ENCODE measurements at regions not wholly inside any gene's neighbourhood (a gene's known extent, or its start where the extent isn't known, plus 50 kb on each side); places are given as distances from the start of the nearest gene placed in this dataset.
"Not testable (repeated sequence)": the region's sequence is repeated elsewhere in the genome, so short reads cannot be mapped to it uniquely, and the experiment has no call there.

- no peak overlapping the region for H3K4me3 ChIP-seq (ENCODE audit: low read depth, low read length)
Measured at GRCh38 chr14:71416392-71416791, 509.1 kb downstream of the PCNX1 start.

GRCh38 chr14:71418532-71419245, 511.4 kb downstream of the PCNX1 start:
- H3K4me3 ChIP-seq (ENCODE audit: low read depth, low read length), result no peak overlapping the region

DNA sequence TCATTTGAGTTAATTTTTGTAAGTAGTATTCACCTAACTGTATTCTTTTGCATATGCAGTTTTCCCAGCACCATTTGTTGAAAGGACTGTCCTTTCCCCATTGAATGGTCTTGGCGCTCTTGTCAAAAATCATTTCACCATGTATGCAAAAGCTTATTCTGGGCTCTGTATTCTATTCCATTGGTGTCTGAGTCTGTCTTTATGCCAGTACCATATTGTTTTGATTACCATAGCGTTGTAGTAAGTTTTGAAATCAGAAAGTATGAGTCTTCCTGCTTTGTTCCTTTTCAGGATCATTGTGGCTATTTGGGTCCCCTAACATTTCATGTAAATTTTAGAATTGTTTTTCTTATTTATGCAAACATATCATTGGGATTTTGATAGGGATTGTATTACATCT, 508.7 kb upstream of the RGS6 start:
- H3K4me3 ChIP-seq (ENCODE audit: low read depth, low read length), result no peak overlapping the region

GRCh38 chr14:71424941-71425340, 507.3 kb upstream of the RGS6 start:
- no peak overlapping the region for H3K4me3 ChIP-seq (ENCODE audit: low read depth, low read length)

GRCh38 chr14:71426001-71426400, 506.2 kb upstream of the RGS6 start:
- no peak overlapping the region for H3K4me3 ChIP-seq (ENCODE audit: low read depth, low read length)

DNA sequence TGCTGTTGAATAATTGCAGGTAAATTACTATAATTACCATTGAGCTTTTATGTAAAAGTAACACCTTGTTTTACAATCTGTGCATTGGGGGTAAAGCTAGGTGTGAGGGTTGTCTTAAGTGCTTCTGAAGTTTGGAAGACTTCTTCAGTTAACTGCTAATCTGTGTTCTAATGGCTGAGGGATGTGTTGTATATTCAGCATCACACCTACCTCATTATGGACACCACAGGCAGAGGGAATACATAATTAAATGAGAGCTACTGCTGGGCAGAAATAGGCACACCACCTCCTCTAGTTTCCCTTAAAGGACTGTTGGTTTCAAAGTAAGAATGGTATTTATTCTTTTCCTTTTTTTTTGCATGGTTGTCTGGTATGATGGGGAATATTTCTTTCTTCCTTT, 502.3 kb upstream of the RGS6 start:
- no peak overlapping the region for H3K4me3 ChIP-seq (ENCODE audit: low read depth, low read length)

- no peak overlapping the region for H3K4me3 ChIP-seq (ENCODE audit: low read depth, low read length)
Measured at GRCh38 chr14:71430321-71430677, 501.9 kb upstream of the RGS6 start.

DNA sequence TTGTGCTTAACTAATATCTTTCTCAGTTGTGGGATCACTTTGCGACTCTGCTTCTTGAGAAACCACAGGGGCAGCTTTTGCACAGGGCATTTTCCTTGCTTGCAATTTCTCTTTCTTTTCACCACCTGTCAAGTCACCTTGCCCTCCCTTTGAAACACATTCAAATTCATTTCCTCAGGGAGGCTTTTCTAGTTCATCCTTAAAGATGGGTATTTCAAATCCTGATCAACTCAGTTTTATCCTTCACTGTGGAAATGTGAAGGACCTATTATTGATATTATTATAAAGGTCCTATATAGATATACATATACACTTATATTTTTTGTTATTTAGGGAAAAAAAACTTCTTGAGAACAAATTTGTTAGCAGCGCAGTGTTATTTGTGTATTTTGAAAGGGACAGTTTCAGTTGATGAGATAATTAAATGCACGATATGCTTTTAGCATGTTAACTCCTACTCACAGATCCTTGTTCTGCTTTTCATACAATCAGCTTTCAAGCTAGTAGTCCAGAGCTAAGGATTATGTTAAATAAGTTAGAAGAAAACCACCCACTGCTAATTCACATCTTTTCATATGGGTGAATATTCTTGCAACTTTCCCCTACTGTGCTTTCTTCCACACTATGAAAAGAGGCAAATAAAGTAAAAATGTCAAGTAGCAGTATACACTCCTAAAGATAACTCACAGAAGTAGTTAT, 501.4 kb upstream of the RGS6 start:
- no peak overlapping the region for H3K4me3 ChIP-seq (ENCODE audit: low read depth, low read length)

- H3K4me3 ChIP-seq (ENCODE audit: low read depth, low read length), result no peak overlapping the region
Measured at GRCh38 chr14:71432334-71433110, 499.7 kb upstream of the RGS6 start.

GRCh38 chr14:71433303-71433702, 498.9 kb upstream of the RGS6 start:
- H3K4me3 ChIP-seq (ENCODE audit: low read depth, low read length), result no peak overlapping the region

- H3K4me3 ChIP-seq (ENCODE audit: low read depth, low read length), result not testable (repeated sequence)
Measured at GRCh38 chr14:71435641-71436040, 496.6 kb upstream of the RGS6 start.

DNA sequence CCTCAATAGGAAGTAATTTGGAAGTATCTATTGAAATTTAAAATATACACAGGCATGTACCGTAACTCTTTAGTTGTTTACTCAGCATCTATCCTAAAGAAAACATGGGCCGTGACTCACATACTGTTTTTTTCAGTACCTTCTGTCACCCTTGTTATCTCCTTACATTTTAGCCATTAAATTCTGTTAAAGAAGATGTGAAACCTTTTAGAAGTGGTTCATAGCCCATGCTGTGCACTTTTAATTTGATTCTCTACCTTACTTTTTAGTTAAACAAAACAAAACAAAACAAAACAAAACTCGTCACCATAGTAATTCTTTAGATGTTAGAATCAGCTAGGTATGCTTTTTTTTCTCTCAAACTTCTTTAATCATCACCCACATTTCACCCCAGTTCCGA, 494.4 kb upstream of the RGS6 start:
- no peak overlapping the region for H3K4me3 ChIP-seq (ENCODE audit: low read depth, low read length)

GRCh38 chr14:71438684-71439083, 493.5 kb upstream of the RGS6 start:
- H3K4me3 ChIP-seq (ENCODE audit: low read depth, low read length), result no peak overlapping the region

DNA sequence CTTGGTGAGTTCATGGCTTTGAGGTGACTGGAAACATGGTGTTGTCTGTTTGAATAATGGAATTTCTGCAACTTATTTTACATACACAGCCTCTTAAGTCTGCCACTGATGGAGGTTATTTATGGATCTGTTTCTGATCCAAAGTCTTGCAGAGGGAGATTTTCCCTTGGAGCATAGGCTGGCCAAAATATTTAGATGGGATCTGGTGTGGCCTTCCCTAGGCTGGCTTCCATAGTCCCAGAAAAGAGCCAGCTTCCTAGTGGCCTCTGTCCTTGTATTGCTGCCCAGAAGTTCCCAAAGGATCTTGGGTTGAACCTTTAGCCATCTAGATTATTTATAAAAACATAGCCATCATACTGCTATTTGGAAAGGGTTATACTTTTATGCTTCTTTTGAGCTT, 491.1 kb upstream of the RGS6 start:
- H3K4me3 ChIP-seq (ENCODE audit: low read depth, low read length), result no peak overlapping the region

GRCh38 chr14:71444030-71444822, 488.0 kb upstream of the RGS6 start:
- no peak overlapping the region for H3K4me3 ChIP-seq (ENCODE audit: low read depth, low read length)

- H3K4me3 ChIP-seq (ENCODE audit: low read depth, low read length), result no peak overlapping the region
Measured at GRCh38 chr14:71448431-71449315, 483.6 kb upstream of the RGS6 start.

DNA sequence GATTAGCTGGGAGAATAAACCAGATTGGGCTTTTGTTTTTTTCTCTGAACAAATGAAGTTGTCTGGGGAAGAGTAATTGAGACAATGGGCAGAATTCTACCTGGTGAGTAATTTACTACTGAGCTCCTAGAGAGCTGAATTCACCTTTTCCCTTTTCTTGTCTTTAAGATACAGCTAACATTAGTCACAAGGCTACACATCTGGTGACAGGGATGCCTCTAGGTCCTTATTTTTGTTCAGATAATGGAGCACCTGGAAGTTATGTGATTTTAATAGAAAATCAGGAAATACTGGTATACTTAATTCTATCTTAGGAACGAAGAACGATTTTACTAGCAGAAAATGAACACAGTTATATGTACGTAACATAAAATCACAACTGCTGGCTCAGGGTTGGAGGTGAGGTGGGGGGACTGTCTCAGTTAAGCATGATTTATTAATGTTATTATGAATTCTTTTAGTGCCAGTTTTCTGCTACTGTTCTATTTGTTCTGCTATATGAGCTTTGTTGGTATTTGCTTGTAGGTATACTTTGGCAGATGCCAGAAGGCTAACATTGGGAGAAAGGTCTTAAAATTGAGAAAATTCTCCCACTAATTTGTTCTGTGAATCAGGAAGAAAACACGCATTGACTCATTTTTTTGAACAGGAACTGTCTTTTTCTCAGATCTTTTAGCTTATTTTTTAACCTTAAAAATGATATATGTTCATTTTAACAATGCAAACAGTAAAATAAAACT, 482.7 kb upstream of the RGS6 start:
- H3K4me3 ChIP-seq (ENCODE audit: low read depth, low read length), result no peak overlapping the region

- H3K4me3 ChIP-seq (ENCODE audit: low read depth, low read length), result no peak overlapping the region
Measured at GRCh38 chr14:71451501-71451900, 480.7 kb upstream of the RGS6 start.

DNA sequence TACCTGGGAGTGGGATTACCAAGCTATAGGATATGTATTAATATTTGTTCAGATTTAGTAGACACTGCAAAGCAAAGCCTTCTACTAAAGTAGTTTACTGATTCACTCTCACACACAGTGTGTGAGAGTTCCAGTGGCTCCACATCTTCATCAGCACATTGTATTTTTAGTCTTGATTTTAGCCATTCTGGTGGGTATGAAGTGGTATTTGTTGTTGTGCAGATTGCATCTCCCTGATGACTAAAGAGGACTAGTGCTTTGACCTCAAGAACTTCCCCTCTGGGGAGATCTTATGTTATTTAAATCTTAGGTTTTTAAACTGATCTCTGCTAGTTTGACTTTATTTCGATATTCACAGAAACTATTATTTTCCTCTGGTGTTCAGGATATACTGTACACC, 479.7 kb upstream of the RGS6 start:
- H3K4me3 ChIP-seq (ENCODE audit: low read depth, low read length), result no peak overlapping the region

DNA sequence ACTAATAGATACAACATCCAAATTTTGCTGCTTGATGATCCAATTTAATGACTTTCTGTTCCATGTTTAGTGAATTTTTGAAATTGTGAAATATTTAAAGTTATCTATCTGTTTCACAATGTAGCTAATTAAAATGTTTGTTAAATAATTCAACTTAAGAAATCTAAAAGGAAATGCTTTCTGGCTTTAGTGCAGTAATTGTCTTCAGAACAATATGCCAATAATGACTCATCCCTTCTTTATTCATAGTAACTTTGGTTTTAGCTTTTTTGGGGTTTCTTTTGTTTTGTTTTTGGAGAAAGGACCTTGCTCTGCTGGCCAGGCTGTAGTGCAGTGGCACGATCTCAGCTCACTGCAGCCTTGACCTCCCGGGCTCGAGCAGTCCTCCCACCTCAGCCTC, 479.2 kb upstream of the RGS6 start:
- no peak overlapping the region for H3K4me3 ChIP-seq (ENCODE audit: low read depth, low read length)
